Lower leg skin (tissue), 3 donors: ENCODE measurements at regions not wholly inside any gene's neighbourhood (a gene's known extent, or its start where the extent isn't known, plus 50 kb on each side); places are given as distances from the start of the nearest gene placed in this dataset.

Experiments used
- POLR2A ChIP-seq, 2 donors: fragments of 450-650 bp; IDR thresholded peaks; one replicate each; pipeline ENCODE4 v1.6.1; 2016 to 2017; ENCODE audit warnings: antibody characterized with exemption in 2 of 2, mild to moderate bottlenecking in 1 of 2, moderate library complexity in 1 of 2
- TF ChIP-seq, protein P1 (sequence below), 3 donors: fragments of 450-650 bp; IDR thresholded peaks; one replicate each; pipeline ENCODE4 v1.5.1; 2016; ENCODE audit warnings: antibody characterized with exemption in 3 of 3, mild to moderate bottlenecking in 3 of 3, moderate library complexity in 2 of 3

GRCh38 chr7:69508736-69509135 lies 89.5 kb upstream of the AUTS2 start:
- TF ChIP-seq, protein P1, sequence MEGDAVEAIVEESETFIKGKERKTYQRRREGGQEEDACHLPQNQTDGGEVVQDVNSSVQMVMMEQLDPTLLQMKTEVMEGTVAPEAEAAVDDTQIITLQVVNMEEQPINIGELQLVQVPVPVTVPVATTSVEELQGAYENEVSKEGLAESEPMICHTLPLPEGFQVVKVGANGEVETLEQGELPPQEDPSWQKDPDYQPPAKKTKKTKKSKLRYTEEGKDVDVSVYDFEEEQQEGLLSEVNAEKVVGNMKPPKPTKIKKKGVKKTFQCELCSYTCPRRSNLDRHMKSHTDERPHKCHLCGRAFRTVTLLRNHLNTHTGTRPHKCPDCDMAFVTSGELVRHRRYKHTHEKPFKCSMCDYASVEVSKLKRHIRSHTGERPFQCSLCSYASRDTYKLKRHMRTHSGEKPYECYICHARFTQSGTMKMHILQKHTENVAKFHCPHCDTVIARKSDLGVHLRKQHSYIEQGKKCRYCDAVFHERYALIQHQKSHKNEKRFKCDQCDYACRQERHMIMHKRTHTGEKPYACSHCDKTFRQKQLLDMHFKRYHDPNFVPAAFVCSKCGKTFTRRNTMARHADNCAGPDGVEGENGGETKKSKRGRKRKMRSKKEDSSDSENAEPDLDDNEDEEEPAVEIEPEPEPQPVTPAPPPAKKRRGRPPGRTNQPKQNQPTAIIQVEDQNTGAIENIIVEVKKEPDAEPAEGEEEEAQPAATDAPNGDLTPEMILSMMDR (IDR thresholded peaks at IDR 0.05), result no peak
- no peak for TF ChIP-seq POLR2A (IDR thresholded peaks at IDR 0.05)
